Endothelial cell (in vitro differentiated cells): ENCODE measurements at regions not wholly inside any gene's neighbourhood (a gene's known extent, or its start where the extent isn't known, plus 50 kb on each side); places are given as distances from the start of the nearest gene placed in this dataset.

Source experiments
- DNase-seq: peaks from one replicate; pipeline ENCODE4 v3.0.0; 2021; ENCODE audit warnings: low spot score
- H3K27ac Mint-ChIP-seq: one replicate; pipeline ENCODE4 v1.8.0; 2021; ENCODE audit warnings: mixed read lengths, inconsistent platforms; ENCODE audit not compliant: unreplicated experiment
- H3K27me3 Mint-ChIP-seq: one replicate; pipeline ENCODE4 v1.8.0; 2021; ENCODE audit warnings: mild to moderate bottlenecking, moderate library complexity, mixed read lengths, inconsistent platforms; ENCODE audit not compliant: unreplicated experiment
- H3K36me3 Mint-ChIP-seq: one replicate; pipeline ENCODE4 v1.8.0; 2021; ENCODE audit warnings: mild to moderate bottlenecking, low read depth, mixed read lengths, inconsistent platforms; ENCODE audit not compliant: unreplicated experiment
- H3K4me1 Mint-ChIP-seq: one replicate; pipeline ENCODE4 v1.8.0; 2021; ENCODE audit warnings: mild to moderate bottlenecking, mixed read lengths, inconsistent platforms; ENCODE audit not compliant: unreplicated experiment
- H3K4me3 Mint-ChIP-seq: one replicate; pipeline ENCODE4 v1.8.0; 2021; ENCODE audit warnings: mild to moderate bottlenecking, mixed read lengths, inconsistent platforms; ENCODE audit not compliant: unreplicated experiment
- H3K9me3 Mint-ChIP-seq: one replicate; pipeline ENCODE4 v1.8.0; 2021; ENCODE audit warnings: mixed read lengths, inconsistent platforms; ENCODE audit not compliant: unreplicated experiment
- TF ChIP-seq, protein P1 (sequence below): fragments of 200-600 bp; sonication (generic); IDR thresholded peaks from one replicate; pipeline ENCODE4 v1.5.0; 2021; ENCODE audit warnings: antibody characterized with exemption; ENCODE audit not compliant: unreplicated experiment

GRCh38 chr3:168260859-168261258, 165.1 kb upstream of the GOLIM4 start:
- TF ChIP-seq, protein P1, sequence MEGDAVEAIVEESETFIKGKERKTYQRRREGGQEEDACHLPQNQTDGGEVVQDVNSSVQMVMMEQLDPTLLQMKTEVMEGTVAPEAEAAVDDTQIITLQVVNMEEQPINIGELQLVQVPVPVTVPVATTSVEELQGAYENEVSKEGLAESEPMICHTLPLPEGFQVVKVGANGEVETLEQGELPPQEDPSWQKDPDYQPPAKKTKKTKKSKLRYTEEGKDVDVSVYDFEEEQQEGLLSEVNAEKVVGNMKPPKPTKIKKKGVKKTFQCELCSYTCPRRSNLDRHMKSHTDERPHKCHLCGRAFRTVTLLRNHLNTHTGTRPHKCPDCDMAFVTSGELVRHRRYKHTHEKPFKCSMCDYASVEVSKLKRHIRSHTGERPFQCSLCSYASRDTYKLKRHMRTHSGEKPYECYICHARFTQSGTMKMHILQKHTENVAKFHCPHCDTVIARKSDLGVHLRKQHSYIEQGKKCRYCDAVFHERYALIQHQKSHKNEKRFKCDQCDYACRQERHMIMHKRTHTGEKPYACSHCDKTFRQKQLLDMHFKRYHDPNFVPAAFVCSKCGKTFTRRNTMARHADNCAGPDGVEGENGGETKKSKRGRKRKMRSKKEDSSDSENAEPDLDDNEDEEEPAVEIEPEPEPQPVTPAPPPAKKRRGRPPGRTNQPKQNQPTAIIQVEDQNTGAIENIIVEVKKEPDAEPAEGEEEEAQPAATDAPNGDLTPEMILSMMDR = no peak
- H3K27me3 Mint-ChIP-seq = peaks cover 1% of the 10 kb centered on the region
- H3K4me3 Mint-ChIP-seq = no peak overlapping the region
- DNase-seq = no peak
- no peaks in the 10 kb centered on the region for H3K4me1 Mint-ChIP-seq
- no peaks in the 10 kb centered on the region for H3K36me3 Mint-ChIP-seq
- H3K9me3 Mint-ChIP-seq = no peaks in the 10 kb centered on the region
- no peak overlapping the region for H3K27ac Mint-ChIP-seq

DNA sequence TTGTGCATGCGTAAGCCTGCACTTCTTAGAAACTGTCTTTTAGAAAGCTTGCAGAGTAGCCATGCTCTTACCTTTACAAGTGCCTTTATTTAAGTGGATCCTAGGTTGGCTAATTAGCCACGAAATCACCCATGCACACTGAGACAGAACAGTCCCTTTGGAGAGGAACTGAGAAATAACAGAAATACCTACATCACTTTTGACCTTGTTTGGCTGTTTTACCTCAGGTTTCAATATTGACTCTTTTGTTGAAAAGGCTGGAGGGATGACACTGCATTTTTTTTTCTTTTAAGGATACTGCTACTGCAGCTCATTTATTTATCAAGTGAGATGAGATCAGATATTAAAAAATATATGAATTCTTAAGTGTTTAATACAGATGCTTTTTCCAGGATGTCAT, 155.6 kb upstream of the GOLIM4 start:
- Mint-ChIP-seq H3K4me1 (peaks cover 19% of the 10 kb centered on the region), H3K4me3 (no peak overlapping the region), H3K9me3 (no peaks in the 10 kb centered on the region), H3K27ac (no peak overlapping the region), H3K27me3 (peaks cover 5% of the 10 kb centered on the region), H3K36me3 (peaks cover 6% of the 10 kb centered on the region)
- DNase-seq = no peak
- TF ChIP-seq, protein P1 = no peak

DNA sequence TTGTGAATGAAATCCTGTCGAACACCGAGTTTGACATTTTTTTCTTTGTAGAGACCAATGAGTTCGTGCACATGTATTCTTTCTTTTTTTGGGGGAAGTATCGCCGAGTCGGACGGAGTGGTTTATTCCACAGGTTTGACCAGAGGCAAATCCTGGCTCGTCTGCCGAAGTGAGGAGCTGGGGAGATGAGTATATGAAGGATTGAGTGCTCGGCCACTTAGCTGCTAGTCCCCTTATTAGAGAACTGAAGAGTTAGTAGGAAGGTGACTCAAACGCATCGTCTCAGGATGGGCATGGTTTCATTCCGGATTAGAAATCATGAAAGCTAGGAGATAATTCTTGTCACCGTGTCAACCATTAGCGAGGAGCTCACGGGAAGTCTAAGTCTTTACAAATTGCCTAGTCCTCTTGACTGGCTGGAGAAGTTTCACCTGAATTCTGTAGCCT, 154.7 kb upstream of the GOLIM4 start:
- DNase-seq = peak; percentile 4
- H3K36me3 Mint-ChIP-seq = peaks cover 6% of the 10 kb centered on the region
- TF ChIP-seq, protein P1 = no peak
- H3K4me1 Mint-ChIP-seq = peaks cover 19% of the 10 kb centered on the region
- no peak overlapping the region for H3K27ac Mint-ChIP-seq
- H3K9me3 Mint-ChIP-seq = no peaks in the 10 kb centered on the region
- H3K4me3 Mint-ChIP-seq = peak overlapping the region; percentile 94
- H3K27me3 Mint-ChIP-seq = peaks cover 5% of the 10 kb centered on the region

GRCh38 chr3:168249550-168250414, 154.1 kb upstream of the GOLIM4 start:
- DNase-seq = peak; percentile 77
- peaks cover 3% of the 10 kb centered on the region for H3K36me3 Mint-ChIP-seq
- H3K27me3 Mint-ChIP-seq = peaks cover 5% of the 10 kb centered on the region
- TF ChIP-seq, protein P1 = no peak
- no peak overlapping the region for H3K27ac Mint-ChIP-seq
- peaks cover 19% of the 10 kb centered on the region for H3K4me1 Mint-ChIP-seq
- no peaks in the 10 kb centered on the region for H3K9me3 Mint-ChIP-seq
- H3K4me3 Mint-ChIP-seq = peak overlapping the region; percentile 94

DNA sequence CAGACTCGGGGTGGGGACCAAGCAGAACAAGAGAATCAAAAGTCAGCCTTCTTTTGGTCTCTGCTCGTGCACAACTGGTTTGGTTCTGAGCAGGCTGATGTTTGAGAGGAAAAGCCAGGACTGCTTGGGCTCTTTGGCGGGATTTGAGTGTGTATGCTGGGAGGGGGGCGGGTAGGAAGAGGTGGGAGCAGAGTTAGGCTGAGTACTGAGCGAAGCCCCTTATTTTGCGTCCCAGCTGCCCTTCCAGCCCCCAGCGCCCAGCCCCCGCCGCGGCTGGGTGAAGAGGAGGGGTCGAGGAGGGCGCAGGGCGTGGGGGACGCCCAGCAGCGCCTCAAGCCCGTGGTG, 153.5 kb upstream of the GOLIM4 start:
- Mint-ChIP-seq H3K27ac (no peak overlapping the region), H3K4me3 (peak overlapping the region; percentile 89), H3K4me1 (peaks cover 19% of the 10 kb centered on the region), H3K36me3 (no peaks in the 10 kb centered on the region), H3K27me3 (peaks cover 5% of the 10 kb centered on the region), H3K9me3 (no peaks in the 10 kb centered on the region)
- TF ChIP-seq, protein P1 = no peak
- DNase-seq = peak; percentile 15
